GM19324 (cell line): ENCODE measurements at regions not wholly inside any gene's neighbourhood (a gene's known extent, or its start where the extent isn't known, plus 50 kb on each side); places are given as distances from the start of the nearest gene placed in this dataset.
"Not testable (repeated sequence)": the region's sequence is repeated elsewhere in the genome, so short reads cannot be mapped to it uniquely, and the experiment has no call there.

ENCODE experiments used
- ATAC-seq: cut with Tn5 transposase; IDR thresholded peaks from one replicate; pipeline ENCODE4 v1.9.1; 2021; ENCODE audit warnings: mild to moderate bottlenecking, moderate library complexity; ENCODE audit not compliant: unreplicated experiment, low FRiP score

GRCh38 chr5:67674159-67674655 is 477.6 kb upstream of the CD180 start:
- no peak for ATAC-seq

GRCh38 chr5:67673618-67674017 is 477.0 kb upstream of the CD180 start:
- ATAC-seq: no peak

DNA sequence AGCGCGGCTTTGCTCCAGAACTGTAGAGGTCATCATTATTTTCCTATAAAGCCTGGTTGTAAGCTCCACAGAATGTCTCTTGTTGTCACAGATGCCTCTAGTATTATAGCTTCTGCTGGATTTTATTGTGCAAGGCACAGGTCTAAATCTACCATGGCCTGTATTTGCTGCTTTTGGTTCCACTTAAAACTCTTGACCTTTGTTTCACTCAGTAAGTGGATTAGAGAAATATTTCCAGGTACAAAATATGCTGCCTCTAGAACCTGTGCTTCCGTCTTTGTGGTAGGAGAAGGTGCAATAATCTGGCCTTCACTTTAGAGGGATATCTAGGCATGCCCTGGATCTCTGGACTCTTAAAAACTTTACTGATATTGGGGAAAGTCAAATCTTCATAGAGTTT is 476.6 kb upstream of the CD180 start:
- no peak for ATAC-seq

DNA sequence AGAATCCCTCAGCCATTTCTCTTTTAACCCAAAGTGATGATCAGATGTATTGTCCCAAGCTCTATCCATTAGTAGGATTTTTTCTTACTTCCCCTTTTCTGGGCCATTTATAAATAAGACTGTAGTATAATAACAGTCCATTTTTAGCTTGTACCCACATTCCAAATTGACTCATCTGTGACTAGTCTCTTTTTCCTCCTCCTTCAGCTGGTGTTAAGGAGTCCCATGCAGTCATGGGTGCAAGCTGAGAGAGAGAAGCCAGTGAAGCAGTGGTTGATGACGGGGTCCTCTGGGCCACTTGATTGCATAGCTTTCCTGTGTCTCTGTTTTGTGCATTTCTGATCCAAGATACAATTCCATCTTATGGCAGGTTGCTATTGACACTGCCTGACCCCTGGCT is 476.0 kb upstream of the CD180 start:
- no peak for ATAC-seq

DNA sequence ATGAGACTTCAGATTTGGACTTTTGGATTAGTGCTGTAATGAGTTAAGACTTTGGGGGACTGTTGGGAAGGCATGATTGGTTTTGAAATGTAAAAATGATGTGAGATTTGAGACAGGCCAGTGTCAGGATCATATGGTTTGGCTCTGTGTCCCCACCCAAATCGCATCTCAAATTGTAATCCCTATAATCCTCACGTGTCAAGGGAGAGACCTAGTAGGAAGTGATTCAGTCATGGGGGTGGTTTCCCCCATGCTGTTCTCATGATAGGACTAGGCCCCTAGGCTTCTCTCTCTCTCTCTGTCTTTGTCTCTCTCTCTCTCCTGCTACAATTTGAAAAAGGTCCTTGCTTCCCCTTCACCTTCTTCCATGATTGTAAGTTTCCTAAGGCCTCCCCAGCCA is 473.3 kb upstream of the CD180 start:
- ATAC-seq: no peak

DNA sequence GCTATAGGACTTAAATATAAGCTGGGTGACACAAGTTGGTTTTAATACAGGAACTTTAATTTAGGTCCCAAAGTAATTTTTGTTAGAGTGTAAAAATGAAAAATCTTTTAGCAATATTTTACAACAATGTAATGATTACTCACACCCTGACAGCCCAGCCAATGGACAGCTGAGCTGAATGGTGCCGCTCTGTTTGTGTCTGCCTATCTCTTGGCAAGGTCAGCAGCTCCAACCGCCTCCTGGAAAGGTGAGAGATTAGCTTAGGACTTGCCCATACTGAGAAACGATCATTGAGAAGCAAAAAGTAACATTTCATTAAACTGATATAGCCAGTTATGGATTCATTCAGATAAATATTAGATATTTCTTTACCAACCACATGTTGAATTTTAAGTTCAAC is 463.6 kb upstream of the CD180 start:
- ATAC-seq: no peak

DNA sequence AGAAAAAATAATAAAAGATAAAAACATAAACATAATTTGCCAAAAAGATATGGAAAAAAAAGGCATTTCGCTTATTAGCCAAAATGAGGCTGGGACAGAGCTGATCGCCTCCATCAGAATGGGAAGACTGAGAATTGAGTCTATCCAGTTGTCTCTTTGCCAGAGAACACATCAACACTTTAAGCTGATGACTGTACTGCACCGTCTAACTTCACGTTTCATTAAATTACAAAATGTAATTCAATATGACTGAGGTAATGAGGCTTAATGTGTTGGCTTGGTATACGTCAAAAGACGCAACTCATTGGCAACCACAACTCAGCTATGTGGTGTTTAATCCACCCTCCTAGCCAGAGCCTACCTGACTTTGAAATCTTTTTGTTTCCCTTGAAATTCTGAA is 462.7 kb upstream of the CD180 start:
- ATAC-seq: no peak

DNA sequence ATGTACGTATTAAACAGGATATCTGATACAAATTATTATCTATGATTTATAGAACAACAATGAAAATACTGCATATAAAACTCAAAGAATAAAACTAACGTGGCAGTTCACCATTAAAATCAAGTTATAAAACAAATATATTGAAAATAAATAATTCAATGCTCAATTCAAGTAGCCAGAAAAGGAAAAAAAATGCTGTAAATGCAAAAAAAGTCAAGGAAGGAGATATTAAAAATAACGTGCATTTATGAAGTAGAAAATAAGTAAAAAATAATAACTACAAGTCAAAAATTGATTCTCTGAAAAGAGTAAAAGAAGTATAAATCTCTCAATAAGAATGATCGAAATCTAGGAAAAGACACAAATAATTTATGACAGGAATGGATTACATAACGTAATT is 460.5 kb upstream of the CD180 start:
- no peak for ATAC-seq

GRCh38 chr5:67652201-67652600 is 455.6 kb upstream of the CD180 start:
- no peak for ATAC-seq

GRCh38 chr5:67651180-67651579 is 454.6 kb upstream of the CD180 start:
- ATAC-seq: no peak

DNA sequence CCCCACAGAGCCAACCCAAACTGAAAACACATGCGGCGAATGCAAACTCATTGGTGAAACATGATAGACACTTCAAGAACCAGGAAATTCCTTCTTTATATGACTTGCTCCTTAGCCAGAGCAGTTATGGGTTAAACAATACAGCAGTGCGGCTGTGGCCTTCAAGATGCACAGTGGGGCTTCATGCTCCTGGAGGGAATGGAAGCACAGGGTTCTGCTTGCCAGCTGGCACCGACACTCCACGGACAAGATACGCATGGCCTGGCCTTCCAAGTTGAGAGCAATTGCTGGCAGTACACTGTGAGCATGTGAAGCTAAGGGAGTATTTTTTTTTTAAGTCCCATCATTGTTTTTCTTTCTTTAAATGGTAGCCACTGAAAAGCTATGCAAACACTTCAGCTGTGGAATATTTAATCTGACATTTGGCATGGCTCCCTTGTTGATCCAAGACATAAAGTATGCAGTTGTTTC is 451.6 kb upstream of the CD180 start:
- ATAC-seq: no peak

DNA sequence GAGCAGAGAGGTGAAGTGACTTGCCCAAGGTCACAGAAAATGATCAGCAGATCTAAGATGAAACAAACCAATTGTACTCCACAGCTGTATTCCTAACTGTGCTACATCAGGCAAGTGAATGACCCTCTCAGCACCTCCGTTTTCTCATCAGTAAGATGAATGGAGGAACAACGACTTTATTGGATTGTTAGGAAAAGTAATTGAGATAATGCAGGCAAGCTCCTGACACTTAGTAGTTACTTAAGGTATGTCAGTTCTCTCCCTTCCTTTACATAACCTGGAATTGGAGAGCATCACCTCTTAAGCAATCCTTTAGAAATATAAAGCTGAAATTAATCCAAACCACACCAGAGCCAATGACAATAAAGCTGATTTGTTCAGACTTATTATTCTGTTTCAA is 451.2 kb upstream of the CD180 start:
- ATAC-seq: no peak

GRCh38 chr5:67644221-67644920 is 447.8 kb upstream of the CD180 start:
- no peak for ATAC-seq

- ATAC-seq: no peak
These were observed 446.9 kb upstream of the CD180 start for GRCh38 chr5:67643536-67643935.

DNA sequence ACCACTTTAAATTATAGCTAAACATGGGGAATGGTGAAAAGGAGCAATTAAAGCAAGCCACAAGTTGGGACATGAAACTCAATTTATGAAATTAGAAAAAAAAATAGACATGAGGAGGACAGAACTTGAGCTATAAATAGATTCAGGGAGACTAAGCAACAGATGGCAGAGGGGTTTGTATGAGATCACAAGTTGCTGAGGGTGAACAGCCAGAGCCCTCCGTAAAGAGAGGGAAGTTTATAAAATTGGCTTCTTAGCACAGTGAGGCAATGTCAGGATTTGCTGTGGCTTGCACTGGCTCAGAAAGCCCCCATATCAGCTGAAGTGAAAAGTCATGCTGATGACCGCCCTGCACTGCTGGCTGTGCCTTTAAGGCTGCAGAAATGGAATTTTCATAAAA is 443.4 kb upstream of the CD180 start:
- no peak for ATAC-seq

DNA sequence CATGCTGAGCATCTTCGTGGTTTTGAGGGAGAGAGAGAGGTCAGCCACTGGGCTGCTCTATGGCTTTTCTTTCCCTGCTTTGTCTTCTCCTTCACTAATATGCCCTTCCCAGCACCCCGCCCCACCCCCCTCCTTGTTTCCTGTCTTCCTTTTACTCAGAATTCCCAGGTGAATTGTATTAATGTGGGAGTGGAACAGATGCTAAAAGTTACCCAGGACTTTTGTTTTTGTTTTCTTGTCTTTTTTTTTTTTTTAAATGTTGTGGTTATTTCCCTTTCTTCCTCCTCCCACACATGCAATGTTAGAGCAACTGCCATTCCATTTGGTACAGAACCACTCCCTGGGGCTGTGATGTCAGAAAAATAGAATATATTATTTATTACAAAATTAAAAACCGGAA is 442.7 kb upstream of the CD180 start:
- ATAC-seq: no peak

DNA sequence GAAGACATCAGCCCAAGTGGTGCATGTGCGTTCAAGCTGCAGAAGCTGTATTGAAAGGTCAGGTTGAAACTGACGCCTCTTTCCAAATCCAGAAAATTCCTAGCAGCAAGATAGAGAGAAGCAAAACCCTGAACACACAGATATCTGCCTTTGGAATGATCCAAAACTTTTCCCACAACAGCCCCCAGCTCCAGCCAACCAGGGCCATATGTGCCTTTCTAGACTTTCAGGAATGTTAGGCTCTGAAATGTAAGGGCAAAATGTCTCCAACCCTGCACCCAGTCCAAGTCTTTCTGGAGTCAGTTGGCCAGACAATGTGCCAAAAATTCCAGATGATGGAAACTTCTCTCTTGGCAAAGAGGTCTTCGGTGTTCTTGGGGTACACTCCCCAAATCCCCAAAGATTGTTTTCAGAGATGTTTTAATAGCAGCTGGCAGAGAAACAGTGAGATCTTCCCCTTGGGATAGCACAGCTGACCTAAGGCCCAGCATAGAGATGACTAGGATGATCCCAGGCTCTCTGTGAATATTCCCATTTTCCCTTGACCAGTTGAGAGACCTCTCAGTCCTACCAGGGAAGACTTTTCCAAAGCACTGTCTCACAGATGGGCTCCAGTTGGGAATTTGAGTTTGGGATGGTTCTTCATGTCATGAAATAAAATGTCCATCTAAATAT is 440.4 kb upstream of the CD180 start:
- no peak for ATAC-seq

DNA sequence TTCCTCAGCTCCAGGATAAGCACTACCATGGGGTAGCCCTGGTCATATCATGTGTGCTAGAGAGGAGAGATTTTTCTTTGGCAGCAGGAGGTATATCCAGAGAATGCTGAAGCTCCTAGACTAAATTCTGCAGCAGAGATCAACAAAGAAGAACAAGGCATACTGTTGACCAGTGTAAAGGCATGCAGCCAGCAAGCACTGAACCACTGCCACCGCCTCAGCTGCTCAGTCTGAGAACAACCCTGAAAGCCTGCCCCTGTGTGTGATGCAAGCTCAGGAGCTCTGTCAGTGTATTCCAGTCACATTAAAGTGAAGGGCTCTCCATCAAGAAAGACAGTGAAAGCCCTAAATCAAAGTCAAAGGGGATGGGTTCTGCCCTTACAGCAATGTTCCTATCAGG is 439.5 kb upstream of the CD180 start:
- no peak for ATAC-seq

GRCh38 chr5:67627079-67627478 is 430.5 kb upstream of the CD180 start:
- not testable (repeated sequence) for ATAC-seq

DNA sequence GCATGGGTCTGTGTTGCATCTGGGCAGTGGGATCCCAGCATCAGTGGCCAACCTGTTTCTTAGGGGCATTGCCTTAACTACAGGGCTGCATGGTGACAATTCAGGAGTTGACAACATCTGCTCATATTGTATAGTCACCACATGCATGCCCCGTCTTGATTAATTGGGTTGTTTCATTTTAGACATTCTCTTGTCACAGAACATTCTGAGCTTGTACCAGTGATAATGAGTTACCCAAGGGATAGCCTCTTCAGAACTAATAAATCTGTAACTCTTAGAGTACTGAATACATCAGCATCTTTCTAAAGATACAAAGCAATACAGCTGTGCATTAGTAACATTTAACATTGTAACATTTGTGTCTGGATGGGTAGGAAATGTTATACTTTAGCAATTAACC is 426.5 kb upstream of the CD180 start:
- no peak for ATAC-seq

DNA sequence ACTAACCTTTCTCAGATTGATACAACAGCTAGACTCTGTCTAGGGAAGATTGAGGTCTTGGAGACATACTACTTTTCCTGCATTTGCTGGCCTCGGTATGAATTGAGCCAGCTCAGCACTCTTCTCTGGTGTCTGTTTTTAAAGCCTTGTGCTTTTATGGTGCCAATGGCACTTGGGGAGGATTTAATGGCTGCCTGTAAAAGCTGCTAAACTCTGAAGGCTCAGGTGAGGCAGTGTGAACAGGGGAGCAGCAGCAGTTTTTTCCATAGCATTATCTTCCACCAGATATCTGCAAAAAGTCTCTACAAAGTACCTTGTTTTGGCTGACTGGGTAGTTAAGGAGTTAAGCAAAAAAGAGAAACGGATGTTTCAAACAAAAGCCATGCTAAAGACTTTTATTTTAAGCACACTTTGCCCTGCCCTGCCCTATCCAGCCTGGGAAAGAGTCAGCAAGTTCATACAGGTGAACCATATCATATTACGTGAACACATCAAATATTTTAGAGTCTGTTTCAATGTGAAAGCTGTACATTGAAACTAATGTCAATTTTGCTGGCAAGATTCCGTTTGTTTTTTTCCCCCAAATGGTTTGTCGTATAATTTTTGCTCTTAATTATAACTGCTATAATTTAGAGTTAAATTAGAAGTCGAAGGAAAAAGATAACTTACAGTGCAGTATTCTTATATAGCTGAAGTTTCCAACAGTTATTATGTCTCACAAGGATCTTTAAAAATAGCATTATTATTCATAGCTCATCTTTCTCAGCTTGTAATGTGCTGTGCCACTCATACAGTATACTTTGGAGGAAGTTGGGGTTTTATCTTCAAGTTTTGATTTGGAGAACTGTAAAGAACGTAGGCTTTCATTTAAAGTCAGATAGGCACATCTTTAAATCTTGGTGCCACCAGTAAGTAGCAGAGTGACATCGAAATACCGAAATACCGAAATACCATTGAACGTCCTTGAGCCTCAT is 424.1 kb upstream of the CD180 start:
- ATAC-seq: no peak
